WTC11 (cell line): ENCODE measurements at regions not wholly inside any gene's neighbourhood (a gene's known extent, or its start where the extent isn't known, plus 50 kb on each side); places are given as distances from the start of the nearest gene placed in this dataset.

Experiments used
- CREB1 ChIP-seq: sonication (generic); formaldehyde crosslinking; IDR thresholded peaks from 2 replicates; pipeline ENCODE4 v1.8.0; 2023; ENCODE audit warnings: mild to moderate bottlenecking, missing genetic modification reagents
- NR3C1 ChIP-seq: sonication (generic); formaldehyde crosslinking; conservative IDR thresholded peaks from 2 replicates; pipeline ENCODE4 v1.8.1; 2023; ENCODE audit warnings: low read depth, mild to moderate bottlenecking, missing genetic modification reagents
- SMAD3 ChIP-seq: sonication (generic); formaldehyde crosslinking; IDR thresholded peaks from 2 replicates; pipeline ENCODE4 v1.8.0; 2022; ENCODE audit warnings: missing genetic modification reagents, mild to moderate bottlenecking, borderline replicate concordance
- ZNF263 ChIP-seq: sonication (generic); formaldehyde crosslinking; IDR thresholded peaks from 2 replicates; pipeline ENCODE4 v1.8.1; 2022; ENCODE audit warnings: low read depth, mild to moderate bottlenecking, moderate library complexity, missing genetic modification reagents
- ZNF423 ChIP-seq: fragments of 250-450 bp; sonication (Bioruptor Pico); IDR thresholded peaks from 2 replicates; pipeline ENCODE4 v2.1.2; 2022; ENCODE audit warnings: mild to moderate bottlenecking, moderate library complexity
- TF ChIP-seq, protein P1 (sequence below): sonication (generic); formaldehyde crosslinking; conservative IDR thresholded peaks from 2 replicates; pipeline ENCODE4 v1.8.1; 2022; ENCODE audit warnings: mild to moderate bottlenecking, missing genetic modification reagents

DNA sequence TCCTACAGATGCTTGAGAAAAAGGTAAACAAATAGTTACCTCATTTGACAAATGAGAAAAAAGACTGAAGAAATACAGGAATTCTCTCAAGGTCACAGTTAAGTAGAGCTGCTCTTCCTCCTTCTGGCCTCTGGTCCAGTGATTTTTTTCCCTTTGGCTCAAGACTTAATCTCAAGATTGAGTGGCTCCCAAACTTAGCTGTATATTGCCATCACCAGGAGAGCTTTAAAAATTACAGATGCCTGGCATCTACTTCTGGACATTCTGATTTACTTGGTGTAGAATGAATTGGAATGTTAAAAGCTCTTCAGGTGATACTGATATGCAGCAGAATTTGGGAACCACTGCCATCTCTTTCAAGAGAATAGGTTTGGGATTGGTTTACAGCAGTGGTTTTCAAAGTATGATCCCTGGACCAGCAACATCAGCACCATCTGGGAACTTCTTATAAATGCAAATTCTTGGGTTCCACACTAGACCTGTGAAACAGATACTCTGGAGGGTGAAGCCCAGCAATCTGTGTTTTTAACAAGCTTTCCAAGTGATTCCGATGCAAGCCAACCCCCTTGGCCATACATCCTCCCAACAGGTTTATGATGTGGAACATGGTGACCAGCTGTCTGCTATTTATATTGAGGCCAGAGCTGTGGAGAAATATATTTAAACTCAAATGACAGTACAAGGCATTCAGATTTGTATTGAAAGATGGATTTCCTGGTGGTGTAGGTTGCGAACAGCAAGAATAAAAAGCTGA, 333.0 kb upstream of the RARB start:
- TF ChIP-seq SMAD3 (CRISPR knock-in tag) (no peak), ZNF263 (CRISPR knock-in tag) (no peak), CREB1 (no peak), NR3C1 (CRISPR knock-in tag) (no peak), ZNF423 (CRISPR knock-in tag) (no peak)
- TF ChIP-seq, protein P1, sequence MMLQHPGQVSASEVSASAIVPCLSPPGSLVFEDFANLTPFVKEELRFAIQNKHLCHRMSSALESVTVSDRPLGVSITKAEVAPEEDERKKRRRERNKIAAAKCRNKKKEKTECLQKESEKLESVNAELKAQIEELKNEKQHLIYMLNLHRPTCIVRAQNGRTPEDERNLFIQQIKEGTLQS (CRISPR knock-in tag): no peak
